WI38 (cell line): ENCODE measurements at regions not wholly inside any gene's neighbourhood (a gene's known extent, or its start where the extent isn't known, plus 50 kb on each side); places are given as distances from the start of the nearest gene placed in this dataset.

ENCODE experiments used
- H3K4me3 ChIP-seq: 2 replicates; pipeline ENCODE4 v1.5.1; 2011; ENCODE audit warnings: low read depth, mild to moderate bottlenecking, control low read depth, low read length
- TF ChIP-seq, protein P1 (sequence below): IDR thresholded peaks from 2 replicates; pipeline ENCODE4 v1.5.1; 2012; ENCODE audit warnings: low read depth, mild to moderate bottlenecking, control low read depth, low read length

DNA sequence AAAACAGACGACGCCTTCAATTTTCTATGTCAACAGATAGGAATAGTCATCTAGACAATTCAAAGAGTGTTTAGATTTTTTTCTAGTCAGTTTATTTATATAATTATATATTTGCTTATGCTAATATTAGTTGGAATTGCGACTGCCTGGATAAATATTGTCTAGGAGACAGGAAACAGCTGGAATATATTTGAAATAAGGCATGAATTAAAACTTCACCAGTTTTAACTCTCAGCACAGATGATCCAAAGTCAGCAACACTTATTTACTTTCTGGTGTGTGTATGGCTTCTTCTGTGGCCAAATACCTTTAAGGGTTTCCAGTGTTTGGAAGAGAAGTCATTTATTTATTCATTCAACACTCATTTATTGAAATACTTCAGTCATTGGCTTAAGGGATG, 1215.4 kb upstream of the USP15 start:
- TF ChIP-seq, protein P1, sequence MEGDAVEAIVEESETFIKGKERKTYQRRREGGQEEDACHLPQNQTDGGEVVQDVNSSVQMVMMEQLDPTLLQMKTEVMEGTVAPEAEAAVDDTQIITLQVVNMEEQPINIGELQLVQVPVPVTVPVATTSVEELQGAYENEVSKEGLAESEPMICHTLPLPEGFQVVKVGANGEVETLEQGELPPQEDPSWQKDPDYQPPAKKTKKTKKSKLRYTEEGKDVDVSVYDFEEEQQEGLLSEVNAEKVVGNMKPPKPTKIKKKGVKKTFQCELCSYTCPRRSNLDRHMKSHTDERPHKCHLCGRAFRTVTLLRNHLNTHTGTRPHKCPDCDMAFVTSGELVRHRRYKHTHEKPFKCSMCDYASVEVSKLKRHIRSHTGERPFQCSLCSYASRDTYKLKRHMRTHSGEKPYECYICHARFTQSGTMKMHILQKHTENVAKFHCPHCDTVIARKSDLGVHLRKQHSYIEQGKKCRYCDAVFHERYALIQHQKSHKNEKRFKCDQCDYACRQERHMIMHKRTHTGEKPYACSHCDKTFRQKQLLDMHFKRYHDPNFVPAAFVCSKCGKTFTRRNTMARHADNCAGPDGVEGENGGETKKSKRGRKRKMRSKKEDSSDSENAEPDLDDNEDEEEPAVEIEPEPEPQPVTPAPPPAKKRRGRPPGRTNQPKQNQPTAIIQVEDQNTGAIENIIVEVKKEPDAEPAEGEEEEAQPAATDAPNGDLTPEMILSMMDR: no peak
- H3K4me3 ChIP-seq: no peak overlapping the region

DNA sequence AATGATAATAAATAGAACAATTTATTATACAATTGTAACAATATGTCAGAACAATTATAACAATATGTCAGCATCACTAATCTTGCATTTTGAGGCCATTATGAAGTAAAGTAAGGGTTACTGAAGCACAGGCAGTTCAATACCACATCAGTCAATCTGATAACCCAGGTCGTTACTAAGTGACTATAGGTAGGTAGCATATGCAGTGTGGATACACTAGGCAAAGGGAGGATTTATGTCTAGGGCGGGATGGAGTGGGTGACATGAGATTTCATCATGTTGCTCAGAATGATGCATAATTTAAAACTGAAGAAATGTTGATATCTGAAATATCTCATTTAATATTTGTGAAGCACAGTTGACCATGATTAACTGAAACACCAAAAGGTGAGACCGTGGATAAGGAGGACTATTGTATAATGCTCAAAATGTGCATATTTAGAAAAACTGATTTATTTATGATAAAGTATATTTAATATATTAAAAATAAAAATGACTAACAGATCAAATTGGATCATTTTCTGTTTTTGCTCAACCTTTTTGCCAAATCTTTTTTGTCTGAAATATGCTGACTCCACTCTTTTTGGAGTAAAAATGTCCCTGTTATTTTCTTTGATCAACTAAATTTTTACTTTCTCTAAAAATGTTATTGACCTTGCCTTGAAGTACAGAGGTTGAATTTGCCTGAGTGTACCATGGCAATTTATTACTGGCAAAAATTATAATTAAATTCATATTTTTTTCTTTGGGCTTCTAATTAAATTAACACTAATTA, 1189.4 kb upstream of the USP15 start:
- H3K4me3 ChIP-seq: no peak overlapping the region
- TF ChIP-seq, protein P1: no peak

DNA sequence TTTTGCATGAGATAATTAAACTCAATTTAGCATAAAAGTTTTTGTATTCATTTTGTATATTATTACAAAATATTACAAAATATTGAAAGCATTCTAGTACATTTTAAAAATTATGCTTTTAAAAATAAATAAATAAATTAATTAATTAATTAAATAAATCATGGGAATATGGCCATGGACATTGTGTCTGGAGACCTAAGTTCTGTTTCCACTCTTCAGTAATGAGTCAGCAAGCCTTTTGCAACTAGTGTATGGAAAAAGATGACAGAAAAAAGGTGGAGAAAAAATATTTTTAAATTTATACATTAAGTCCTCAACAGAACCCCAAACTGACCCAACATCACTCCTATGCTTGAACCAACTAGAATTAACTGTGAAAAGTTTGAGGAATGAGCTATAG, 1187.5 kb upstream of the USP15 start:
- no peak overlapping the region for H3K4me3 ChIP-seq
- TF ChIP-seq, protein P1: no peak

DNA sequence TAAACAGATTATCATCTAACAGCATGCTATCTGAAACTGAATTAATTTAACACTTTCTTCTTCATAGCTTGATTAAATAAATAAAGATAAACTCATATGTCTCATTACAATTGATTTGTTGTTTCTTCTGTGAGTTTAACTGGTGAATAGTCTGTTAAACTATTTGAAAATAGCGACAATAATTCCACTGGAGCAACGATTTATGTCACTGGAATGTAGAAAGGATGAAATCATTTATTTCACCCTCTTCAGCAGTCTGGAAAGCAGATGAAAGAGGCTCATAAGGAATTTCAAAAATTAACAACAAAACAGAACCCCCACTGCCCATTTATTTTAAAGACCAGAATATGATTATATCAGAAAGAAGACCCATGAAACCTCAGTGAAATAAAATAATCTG, 1165.1 kb upstream of the USP15 start:
- H3K4me3 ChIP-seq: no peak overlapping the region
- TF ChIP-seq, protein P1: no peak

DNA sequence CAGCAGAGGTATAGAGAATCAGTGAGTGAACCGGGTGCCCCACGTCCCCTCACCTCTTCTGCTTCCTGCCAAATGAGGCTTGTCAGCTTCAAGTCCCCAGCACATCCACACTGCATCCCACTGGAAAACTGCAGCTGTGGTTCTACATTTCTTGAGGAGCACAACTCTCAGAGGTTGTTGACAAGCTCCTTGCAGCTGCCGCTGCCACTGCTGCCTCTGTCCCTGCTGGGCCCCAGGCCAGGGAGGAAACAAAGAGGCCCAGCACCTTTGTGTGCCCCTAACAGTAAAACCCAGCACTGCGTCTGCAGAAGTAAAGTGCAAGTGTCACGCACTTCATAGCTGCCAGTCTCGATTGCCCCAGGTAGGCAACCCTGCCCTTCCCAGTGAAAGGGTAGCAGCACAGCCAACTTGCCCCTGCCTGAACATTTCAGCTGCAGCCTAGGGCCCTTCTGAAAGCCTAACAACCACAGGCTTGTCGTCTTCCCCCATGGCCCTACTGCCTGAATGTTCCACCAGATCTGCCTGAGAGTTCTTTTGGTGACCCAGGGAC, 1162.1 kb upstream of the USP15 start:
- TF ChIP-seq, protein P1: no peak
- no peak overlapping the region for H3K4me3 ChIP-seq

DNA sequence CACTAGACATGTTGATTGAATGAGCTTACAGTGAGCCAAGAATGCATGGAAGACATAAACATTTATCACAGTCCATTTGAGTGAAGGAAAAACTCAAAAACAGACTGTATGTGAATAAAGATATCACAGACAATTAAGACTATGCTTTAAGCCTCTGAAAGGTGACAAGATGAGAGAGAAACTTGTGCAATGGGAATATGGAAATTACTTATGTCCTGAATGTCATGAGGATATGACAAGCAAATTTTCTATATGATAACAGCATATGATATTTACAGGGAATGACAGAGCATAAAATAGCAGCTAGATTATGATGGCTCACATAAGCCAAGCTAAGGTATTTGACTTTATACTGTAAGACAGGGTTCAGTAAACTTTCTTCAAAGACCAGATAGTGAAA, 1153.1 kb upstream of the USP15 start:
- TF ChIP-seq, protein P1: no peak
- no peak overlapping the region for H3K4me3 ChIP-seq

DNA sequence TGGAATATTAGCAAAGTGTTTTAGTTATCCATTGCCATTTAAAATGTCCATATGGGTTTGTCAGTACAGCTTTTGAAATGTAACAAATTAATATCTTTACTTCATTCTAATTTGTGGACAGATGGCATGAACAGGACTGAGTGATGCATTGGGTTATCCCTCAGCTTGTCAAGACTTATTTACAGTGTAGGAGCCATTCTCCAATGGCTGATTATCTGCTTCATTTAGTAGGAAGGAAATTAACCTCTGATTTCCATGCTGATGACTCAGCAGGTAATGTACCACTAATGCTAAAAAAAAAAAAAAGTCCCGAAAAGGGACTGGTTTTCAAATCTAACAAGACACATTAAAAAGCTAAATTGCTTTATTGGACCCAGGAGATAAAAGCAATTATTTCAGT, 1149.0 kb upstream of the USP15 start:
- TF ChIP-seq, protein P1: no peak
- H3K4me3 ChIP-seq: no peak overlapping the region
